WTC11 (cell line): ENCODE measurements at regions not wholly inside any gene's neighbourhood (a gene's known extent, or its start where the extent isn't known, plus 50 kb on each side); places are given as distances from the start of the nearest gene placed in this dataset.

ENCODE experiments used
- CREM ChIP-seq: sonication (generic); formaldehyde crosslinking; IDR thresholded peaks from 2 replicates; pipeline ENCODE4 v1.8.1; 2022; ENCODE audit warnings: mild to moderate bottlenecking, missing genetic modification reagents, moderate library complexity
- CTCF ChIP-seq: fragments of 200-600 bp; IDR thresholded peaks from 2 replicates; pipeline ENCODE4 v1.8.0; 2022; ENCODE audit warnings: antibody characterized with exemption
- ESRRA ChIP-seq: sonication (generic); formaldehyde crosslinking; IDR thresholded peaks from 2 replicates; pipeline ENCODE4 v1.8.1; 2022; ENCODE audit warnings: mild to moderate bottlenecking, missing genetic modification reagents, borderline replicate concordance
- FOXJ3 ChIP-seq: sonication (generic); formaldehyde crosslinking; IDR thresholded peaks from 2 replicates; pipeline ENCODE4 v1.9.0; 2021; ENCODE audit warnings: missing genetic modification reagents, mild to moderate bottlenecking, borderline replicate concordance
- IRF1 ChIP-seq: sonication (generic); formaldehyde crosslinking; IDR thresholded peaks from 2 replicates; pipeline ENCODE4 v1.8.0; 2023; ENCODE audit warnings: missing genetic modification reagents
- MXD4 ChIP-seq: fragments of 250-450 bp; sonication (Bioruptor Pico); IDR thresholded peaks from 2 replicates; pipeline ENCODE4 v1.8.0; 2021; ENCODE audit warnings: mild to moderate bottlenecking, moderate library complexity, borderline replicate concordance
- TEAD1 ChIP-seq: sonication (generic); formaldehyde crosslinking; IDR thresholded peaks from 2 replicates; pipeline ENCODE4 v1.8.0; 2022; ENCODE audit warnings: mild to moderate bottlenecking, missing genetic modification reagents
- ZNF138 ChIP-seq: sonication (generic); formaldehyde crosslinking; conservative IDR thresholded peaks from 2 replicates; pipeline ENCODE4 v1.8.1; 2022; ENCODE audit warnings: mild to moderate bottlenecking, moderate library complexity, missing genetic modification reagents
- ZNF263 ChIP-seq: sonication (generic); formaldehyde crosslinking; IDR thresholded peaks from 2 replicates; pipeline ENCODE4 v1.8.1; 2022; ENCODE audit warnings: low read depth, mild to moderate bottlenecking, moderate library complexity, missing genetic modification reagents
- ZNF423 ChIP-seq: fragments of 250-450 bp; sonication (Bioruptor Pico); IDR thresholded peaks from 2 replicates; pipeline ENCODE4 v2.1.2; 2022; ENCODE audit warnings: mild to moderate bottlenecking, moderate library complexity
- TF ChIP-seq, protein P1 (sequence below): sonication (generic); formaldehyde crosslinking; IDR thresholded peaks from 2 replicates; pipeline ENCODE4 v1.8.1; 2023; ENCODE audit warnings: mild to moderate bottlenecking, moderate library complexity, missing genetic modification reagents
- TF ChIP-seq, protein P2 (sequence below): sonication (generic); formaldehyde crosslinking; IDR thresholded peaks from 2 replicates; pipeline ENCODE4 v1.8.1; 2023; ENCODE audit warnings: mild to moderate bottlenecking, missing genetic modification reagents, moderate library complexity
- TF ChIP-seq, protein P3 (sequence below): fragments of 250-450 bp; sonication (Bioruptor Pico); IDR thresholded peaks from 2 replicates; pipeline ENCODE4 v1.9.0; 2021; ENCODE audit warnings: moderate library complexity, mild to moderate bottlenecking, inconsistent platforms, borderline replicate concordance

DNA sequence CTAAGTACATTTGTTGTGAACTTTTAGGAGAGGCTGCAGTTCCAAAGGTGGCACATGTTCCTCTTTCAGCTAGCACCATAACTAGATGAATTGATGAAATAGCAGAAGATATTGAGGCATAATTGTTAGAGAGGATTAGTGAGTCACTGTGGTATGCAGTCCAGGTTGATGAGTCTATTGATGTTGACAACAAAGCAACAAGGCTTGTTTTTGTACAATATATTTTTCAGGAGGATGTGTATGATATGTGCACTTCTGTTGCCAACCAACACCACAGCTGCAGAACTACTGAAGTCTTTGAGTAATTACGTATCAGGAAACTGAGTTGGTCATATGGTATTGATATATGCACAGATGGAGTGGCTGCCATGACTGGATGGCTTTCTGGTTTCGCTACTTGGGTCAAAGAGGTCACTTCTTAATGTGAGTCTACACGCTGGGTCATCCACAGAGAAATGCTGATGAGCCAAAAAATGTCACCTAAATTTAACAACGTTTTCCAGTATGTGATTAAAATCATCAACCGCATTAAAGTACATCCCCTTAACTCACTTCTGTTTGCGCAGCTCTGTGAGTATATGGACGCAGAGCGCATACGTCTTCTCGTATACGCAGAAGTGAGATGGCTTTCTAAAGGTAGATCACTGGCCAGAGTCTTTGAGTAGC lies 261.3 kb upstream of the ANO5 start:
- TF ChIP-seq, protein P1, sequence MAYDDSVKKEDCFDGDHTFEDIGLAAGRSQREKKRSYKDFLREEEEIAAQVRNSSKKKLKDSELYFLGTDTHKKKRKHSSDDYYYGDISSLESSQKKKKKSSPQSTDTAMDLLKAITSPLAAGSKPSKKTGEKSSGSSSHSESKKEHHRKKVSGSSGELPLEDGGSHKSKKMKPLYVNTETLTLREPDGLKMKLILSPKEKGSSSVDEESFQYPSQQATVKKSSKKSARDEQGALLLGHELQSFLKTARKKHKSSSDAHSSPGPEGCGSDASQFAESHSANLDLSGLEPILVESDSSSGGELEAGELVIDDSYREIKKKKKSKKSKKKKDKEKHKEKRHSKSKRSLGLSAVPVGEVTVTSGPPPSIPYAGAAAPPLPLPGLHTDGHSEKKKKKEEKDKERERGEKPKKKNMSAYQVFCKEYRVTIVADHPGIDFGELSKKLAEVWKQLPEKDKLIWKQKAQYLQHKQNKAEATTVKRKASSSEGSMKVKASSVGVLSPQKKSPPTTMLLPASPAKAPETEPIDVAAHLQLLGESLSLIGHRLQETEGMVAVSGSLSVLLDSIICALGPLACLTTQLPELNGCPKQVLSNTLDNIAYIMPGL (CRISPR knock-in tag) = no peak
- TF ChIP-seq CTCF (no peak), CREM (no peak), ZNF423 (CRISPR knock-in tag) (no peak), MXD4 (CRISPR knock-in tag) (no peak), ESRRA (no peak), ZNF263 (CRISPR knock-in tag) (no peak), FOXJ3 (CRISPR knock-in tag) (no peak), IRF1 (CRISPR knock-in tag) (no peak), ZNF138 (CRISPR knock-in tag) (no peak), TEAD1 (no peak)
- TF ChIP-seq, protein P2, sequence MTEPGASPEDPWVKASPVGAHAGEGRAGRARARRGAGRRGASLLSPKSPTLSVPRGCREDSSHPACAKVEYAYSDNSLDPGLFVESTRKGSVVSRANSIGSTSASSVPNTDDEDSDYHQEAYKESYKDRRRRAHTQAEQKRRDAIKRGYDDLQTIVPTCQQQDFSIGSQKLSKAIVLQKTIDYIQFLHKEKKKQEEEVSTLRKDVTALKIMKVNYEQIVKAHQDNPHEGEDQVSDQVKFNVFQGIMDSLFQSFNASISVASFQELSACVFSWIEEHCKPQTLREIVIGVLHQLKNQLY (CRISPR knock-in tag) = no peak
- TF ChIP-seq, protein P3, sequence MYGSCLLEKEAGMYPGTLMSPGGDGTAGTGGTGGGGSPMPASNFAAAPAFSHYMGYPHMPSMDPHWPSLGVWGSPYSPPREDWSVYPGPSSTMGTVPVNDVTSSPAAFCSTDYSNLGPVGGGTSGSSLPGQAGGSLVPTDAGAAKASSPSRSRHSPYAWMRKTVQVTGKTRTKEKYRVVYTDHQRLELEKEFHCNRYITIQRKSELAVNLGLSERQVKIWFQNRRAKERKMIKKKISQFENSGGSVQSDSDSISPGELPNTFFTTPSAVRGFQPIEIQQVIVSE (CRISPR knock-in tag) = no peak
